NCI-H82 treated with DMSO at 0.1 percent for 48 hours (cell line): ENCODE measurements at regions not wholly inside any gene's neighbourhood (a gene's known extent, or its start where the extent isn't known, plus 50 kb on each side); places are given as distances from the start of the nearest gene placed in this dataset.

ENCODE experiments used
- DNase-seq: peaks from one replicate; lab custom pipeline; 2025; ENCODE audit not compliant: unreplicated experiment; lab: John Stamatoyannopoulos, UW

GRCh38 chr4:171759274-171759673 is 53.9 kb upstream of the GALNTL6 start:
- no peak for DNase-seq

DNA sequence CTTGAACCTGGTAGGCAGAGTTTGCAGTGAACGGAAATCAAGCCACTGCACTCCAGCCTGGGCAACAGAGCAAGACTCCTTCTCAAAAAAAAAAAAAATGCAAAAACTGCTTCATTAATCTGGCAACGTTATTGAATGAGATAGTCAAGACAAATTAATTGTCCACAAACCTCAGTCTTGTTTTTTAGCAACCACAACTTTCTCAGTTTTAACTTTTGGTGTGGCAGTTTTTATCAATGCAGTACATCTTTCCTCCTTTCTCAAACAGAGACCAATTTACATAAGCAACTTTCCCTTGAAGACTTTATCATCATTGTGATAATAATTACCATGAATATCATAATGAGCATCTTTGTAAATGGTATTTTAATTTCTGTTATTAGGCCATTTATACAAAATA is 61.7 kb upstream of the GALNTL6 start:
- no peak for DNase-seq

GRCh38 chr4:171746418-171746817 is 66.8 kb upstream of the GALNTL6 start:
- no peak for DNase-seq

DNA sequence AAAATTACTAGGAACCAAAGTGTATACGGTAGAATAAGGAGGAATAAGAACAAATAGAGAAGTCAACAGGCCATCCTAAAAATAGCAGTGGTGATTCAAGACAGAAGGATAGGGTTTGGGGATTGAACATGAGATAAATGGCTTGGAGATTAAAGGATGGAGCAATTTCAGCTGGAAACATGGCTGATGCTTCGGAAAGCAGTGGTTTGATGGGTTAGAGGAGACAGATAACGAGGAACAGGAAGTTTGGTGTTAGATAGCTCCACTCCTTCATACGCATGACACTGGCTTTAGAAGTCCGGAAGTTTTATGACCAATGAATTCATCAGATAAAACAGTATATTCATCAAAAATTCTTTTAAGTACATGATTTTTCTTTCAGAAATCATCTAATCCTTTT is 70.8 kb upstream of the GALNTL6 start:
- DNase-seq: no peak

DNA sequence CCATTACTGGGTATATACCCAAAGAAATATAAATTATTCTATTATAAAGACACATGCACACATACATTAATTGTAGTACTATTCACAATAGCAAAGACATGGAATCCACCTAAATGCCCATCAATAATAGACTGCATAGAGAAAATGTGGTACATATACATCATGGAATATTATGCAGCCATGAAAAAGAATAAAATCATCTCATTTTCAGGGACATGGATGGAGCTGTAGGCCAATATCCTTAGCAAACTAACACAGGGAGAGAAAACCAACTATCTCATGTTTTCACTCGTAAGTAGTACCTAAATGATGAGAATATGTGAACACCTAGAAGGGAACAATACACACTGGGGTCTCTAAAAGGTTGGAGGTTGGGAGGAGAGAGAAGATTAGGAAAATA is 86.0 kb upstream of the GALNTL6 start:
- DNase-seq: no peak

DNA sequence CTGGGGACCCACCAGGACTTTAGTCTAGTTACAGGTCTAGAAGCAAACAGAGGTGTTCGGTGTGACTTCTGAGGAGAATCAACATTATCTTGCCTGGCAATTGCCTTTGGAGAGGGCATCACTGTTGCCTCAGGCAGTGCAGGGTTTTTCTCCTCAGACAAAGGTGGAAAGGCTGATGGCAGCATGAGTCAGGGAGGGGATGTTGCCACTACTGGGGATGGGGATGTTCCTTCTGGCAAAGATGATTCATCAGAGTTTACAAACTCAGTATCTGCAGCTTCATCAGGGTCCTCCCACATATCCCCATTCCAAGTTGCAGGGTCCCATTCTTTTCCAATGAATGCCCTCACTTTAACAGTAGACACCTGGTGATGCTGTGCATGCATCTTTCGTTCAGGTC is 91.3 kb upstream of the GALNTL6 start:
- no peak for DNase-seq

DNA sequence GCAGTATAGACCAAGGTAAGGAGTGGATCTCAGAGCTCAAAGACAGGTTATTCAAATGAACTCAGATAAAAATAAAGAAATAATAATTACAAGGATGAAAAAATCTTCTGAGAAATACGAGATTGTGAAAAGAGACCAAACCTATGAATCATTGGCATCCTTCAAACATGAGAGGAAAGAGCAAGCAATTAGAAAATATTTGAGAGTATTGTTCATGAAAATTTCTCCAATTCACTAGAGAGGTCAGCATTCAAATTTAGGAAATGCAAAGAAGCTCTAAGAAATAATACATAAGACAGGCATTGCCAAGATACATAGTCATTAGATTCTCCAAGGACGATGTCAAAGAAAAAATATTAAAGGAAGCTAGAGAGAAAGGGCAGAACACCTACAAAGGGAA is 93.5 kb upstream of the GALNTL6 start:
- DNase-seq: no peak

DNA sequence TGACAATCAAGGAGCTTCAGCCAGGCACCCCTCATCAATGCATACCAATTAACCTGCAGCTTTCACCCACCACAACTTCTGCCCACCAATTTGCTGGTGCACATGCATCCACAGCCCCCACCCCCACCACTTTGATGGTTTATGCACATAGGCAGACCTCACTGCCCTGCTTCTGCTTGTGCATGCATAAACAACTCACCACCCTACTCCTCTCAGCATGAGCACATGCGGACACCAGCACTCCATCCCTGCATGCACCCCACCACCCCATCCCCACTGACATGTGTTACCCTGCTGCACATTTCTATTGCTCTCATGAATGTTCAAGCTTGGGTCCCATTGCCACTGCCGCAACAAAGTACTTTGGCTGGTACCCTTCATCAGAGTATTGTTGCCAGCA is 94.5 kb upstream of the GALNTL6 start:
- no peak for DNase-seq

- no peak for DNase-seq
These were observed 95.1 kb upstream of the GALNTL6 start for GRCh38 chr4:171718069-171718468.

DNA sequence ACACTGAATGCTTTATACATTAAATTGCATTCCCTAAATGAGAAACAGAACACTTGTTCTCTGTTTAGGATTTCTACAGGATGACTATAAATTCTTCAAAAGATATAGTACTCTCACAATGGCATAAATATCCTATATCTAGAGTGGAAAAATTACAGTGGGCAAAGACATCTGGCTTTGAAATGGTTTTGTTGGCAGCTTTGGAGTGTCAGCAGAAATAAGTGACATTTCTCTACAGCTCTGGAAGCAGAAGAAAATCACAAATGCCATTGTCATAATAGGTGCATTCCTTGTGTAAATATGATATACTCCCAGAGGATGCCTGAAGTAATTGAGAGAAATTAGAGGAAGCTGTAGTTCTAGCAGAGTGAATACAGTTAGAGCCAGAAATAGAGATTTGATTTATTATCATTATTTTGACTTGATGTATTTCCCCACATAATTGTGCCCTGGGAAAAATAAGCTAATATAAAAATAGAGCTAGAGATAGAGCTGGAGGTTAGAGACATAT is 95.9 kb upstream of the GALNTL6 start:
- DNase-seq: no peak

GRCh38 chr4:171715973-171716372 is 97.2 kb upstream of the GALNTL6 start:
- no peak for DNase-seq

DNA sequence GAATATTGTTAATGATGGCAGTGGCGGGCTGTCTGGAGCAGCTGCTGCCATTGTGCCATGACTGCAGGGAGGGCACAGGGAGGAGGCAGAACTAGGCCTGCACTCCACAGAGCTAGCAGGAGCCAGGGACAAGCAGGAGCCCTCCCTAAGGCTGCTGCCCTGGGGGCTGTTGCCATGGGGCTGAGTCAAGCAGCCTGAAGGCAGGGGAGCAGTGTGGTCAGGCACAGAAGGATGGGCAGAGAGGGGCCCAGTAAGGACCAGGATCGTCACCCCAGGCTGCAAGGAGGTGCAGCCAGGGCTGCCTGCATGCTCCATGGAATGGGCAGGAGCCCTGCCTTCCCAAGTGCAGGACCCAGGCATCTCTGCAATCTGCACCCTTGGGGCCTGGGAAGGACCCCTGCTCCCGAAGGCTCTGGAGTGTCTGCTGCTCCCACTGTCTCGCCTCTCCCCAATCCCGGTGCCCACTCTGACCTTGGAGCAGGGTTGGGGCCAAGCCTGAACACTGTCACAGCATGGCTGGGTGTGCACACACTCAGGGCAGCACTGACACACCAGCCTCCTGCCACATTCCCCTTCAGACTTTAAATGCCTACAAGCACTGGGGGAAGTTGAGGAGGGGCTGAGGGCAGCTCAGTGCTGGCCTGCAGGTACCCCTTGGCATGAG is 98.3 kb upstream of the GALNTL6 start:
- DNase-seq: no peak

DNA sequence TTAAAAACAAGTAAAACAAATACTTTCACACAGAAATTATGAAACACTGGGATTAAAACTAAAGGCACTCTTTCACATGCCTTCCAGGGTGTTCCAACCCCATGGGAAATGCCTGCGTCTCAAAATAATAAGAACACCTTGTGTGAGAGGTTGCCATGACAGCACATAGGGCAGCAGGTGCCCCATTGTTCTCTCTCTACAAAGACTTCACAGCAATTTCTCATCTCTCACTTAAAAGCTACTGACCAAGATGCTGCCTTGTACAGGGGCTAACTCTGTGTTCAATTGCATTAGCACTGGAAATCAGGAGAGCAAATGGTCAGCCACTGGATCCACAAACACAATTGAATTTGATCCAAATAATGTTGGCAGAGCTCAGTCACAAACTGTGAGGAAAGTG is 102.5 kb upstream of the GALNTL6 start:
- no peak for DNase-seq

DNA sequence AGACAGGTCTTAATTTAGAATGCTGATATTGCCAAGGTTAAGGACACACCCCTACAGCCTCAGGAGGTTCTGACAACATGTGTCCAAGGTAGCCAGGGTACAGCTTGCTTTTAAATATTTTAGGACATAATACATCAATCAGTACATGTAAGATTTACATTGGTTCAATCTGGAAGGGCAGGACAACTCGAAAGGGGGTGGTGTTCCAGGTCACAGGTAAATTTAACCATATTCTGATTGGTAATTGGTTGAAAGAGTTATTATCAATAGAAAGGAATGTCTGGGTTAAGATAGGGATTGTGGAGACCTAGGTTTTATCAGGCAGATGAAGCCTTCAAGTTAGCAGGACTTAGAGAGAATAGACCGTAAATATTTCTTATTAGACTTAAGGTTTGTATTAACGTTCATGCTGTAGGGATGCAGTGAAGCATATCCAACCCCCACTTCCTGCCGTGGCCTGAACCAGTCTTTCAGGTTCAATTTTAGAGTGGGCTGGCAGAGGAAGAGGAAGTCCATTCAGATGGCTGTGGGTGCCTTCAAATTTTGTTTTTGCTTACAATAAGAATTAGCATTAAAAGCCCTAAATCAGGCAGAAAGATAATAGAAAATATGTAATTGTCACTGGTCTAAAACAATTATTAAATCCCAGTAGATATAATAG is 136.5 kb upstream of the GALNTL6 start:
- DNase-seq: no peak

DNA sequence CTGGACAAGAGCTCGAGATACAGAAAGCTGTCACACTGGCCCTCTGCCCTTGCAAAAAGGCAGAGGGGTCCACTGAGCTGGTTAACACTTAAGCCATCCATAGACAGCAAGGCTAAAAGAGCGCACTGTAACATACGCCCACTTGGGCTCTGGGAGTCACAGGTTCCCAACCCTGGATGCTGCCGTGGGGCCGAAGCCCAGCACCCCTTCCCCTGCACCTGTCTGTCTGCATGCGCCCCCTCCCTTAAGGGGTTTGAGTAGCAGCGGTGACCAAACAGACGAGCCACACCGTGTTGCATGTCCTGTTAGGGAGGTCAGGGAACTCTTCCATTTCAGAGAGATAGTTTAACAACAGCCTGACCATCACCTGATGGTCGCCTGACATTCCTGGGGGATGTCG is 138.4 kb upstream of the GALNTL6 start:
- no peak for DNase-seq

DNA sequence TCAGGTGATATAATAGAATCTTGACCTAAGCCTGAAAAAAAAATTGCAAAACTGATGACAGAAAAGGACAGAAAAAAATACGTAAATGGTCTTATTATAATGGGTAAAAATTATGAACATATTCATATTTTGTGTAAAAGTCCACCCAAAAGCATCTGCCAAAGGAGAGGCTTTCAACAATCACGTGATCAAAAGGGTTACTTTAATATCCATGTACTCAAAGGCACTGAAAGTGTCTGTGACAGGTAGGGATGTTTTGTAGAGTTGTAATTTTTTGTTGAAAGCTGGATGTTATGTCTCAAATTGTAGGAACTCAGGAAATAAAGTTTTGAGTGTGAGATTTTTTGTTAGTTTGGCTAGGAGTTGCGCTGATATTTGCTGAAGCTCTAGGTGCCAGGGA is 144.8 kb upstream of the GALNTL6 start:
- no peak for DNase-seq

GRCh38 chr4:171667906-171668305 is 145.3 kb upstream of the GALNTL6 start:
- peak; percentile 1 for DNase-seq

DNA sequence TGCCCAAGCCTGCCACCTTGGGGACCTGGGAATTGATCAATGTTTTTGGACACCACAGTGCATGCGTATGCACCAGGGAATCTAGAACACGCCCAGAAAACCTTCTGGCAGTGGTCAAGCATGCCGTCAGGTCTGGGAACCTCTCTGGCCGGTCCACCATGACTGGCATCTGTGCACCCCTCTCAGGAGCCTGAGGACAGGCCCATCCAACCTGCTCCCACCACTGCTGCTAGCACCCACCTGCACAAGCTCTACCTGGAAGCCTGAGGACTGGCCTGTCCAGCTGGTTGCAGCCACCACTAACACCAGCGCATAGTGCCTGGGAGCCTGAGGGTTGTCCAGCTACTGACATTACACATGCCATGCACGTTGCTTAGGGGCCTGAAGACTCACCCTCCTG is 162.1 kb upstream of the GALNTL6 start:
- DNase-seq: no peak

- no peak for DNase-seq
These were observed 162.7 kb upstream of the GALNTL6 start for GRCh38 chr4:171650543-171650942.

DNA sequence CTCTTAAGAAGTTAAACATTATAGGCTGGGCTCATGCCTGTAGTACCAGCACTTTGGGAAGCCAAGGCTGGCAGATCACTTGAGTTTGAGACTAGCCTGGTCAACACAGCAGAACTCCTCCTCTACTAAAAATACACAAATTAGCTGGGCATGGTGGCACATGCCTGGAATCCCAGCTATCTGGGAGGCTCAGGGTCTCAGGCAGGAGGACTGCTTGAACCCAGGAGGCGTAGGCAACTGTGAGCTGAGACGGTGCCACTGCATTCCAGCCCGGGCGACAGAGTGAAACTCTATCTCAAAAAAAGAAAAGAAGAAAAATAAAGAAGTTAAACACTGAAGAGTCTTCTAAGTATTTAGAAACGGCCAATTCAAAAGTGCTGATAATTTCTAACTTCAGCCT is 164.3 kb upstream of the GALNTL6 start:
- DNase-seq: no peak

GRCh38 chr4:171646984-171647383 is 166.2 kb upstream of the GALNTL6 start:
- no peak for DNase-seq

GRCh38 chr4:171644430-171645057 is 168.7 kb upstream of the GALNTL6 start:
- DNase-seq: no peak
